Erythroblast (primary cell): ENCODE measurements at regions not wholly inside any gene's neighbourhood (a gene's known extent, or its start where the extent isn't known, plus 50 kb on each side); places are given as distances from the start of the nearest gene placed in this dataset.

ENCODE experiments used
- GATA1 ChIP-seq: IDR thresholded peaks from 2 replicates; pipeline ENCODE4 v1.6.1; 2011; ENCODE audit warnings: low read depth, mild to moderate bottlenecking, control low read depth, low read length, moderate library complexity
- POLR2A ChIP-seq: IDR thresholded peaks from 2 replicates; pipeline ENCODE4 v1.6.1; 2011; ENCODE audit warnings: mild to moderate bottlenecking, low read length

GRCh38 chr11:42812960-42813359, 498.8 kb upstream of the API5 start:
- TF ChIP-seq POLR2A (no peak), GATA1 (no peak)
